ENCODE measurements at regions not wholly inside any gene's neighbourhood (a gene's known extent, or its start where the extent isn't known, plus 50 kb on each side); places are given as distances from the start of the nearest gene placed in this dataset.

GRCh38 chr6:33945931-33946330, 142.1 kb upstream of the MLN start:
- POLR2A ChIA-PET = no interaction called here
- TF ChIP-seq ZBTB33 (IDR thresholded peaks at IDR 0.05; ENCODE audit: extremely low read depth, insufficient replicate concordance, low read length) (no peak), ZFX (IDR thresholded peaks at IDR 0.05) (no peak), REST (IDR thresholded peaks at IDR 0.05; ENCODE audit: low read depth) (no peak), FOSL1 (IDR thresholded peaks at IDR 0.05; ENCODE audit: low read depth) (no peak), JUND (IDR thresholded peaks at IDR 0.05) (no peak), ZNF274 (IDR thresholded peaks at IDR 0.05; ENCODE audit: low read depth, low read length) (no peak)
- Histone ChIP-seq H3K9me2 (ENCODE audit: insufficient read depth) (no peaks in the 10 kb centered on the region), H3K27me3 (ENCODE audit: insufficient read depth, low read length) (peaks cover 4% of the 10 kb centered on the region; the same call in 1 of the 2 replicates), H4K20me1 (ENCODE audit: insufficient read depth) (no peaks in the 10 kb centered on the region), H3K9ac (ENCODE audit: low read length) (no peak overlapping the region), H3K4me2 (ENCODE audit: low read length) (no peak overlapping the region), H3K4me1 (ENCODE audit: control insufficient read depth in 1 of 2, insufficient read depth in 2 of 2, low read length in 2 of 2) (no peaks in the 10 kb centered on the region), H3K36me3 (ENCODE audit: control insufficient read depth in 1 of 2, insufficient read depth in 2 of 2, low read length in 2 of 2) (no peaks in the 10 kb centered on the region), H2AFZ (ENCODE audit: low read depth, low read length, poor library complexity, severe bottlenecking) (no peak overlapping the region), H3K4me3 (replicated peaks in 1 of 2; ENCODE audit: low read depth in 1 of 2, low read length in 2 of 2) (no peak overlapping the region), H3K79me2 (ENCODE audit: insufficient read depth, low read length) (no peaks in the 10 kb centered on the region), H3K9me3 (ENCODE audit: control insufficient read depth in 1 of 2, insufficient read depth in 1 of 2, low read depth in 1 of 2, low read length in 2 of 2) (no peaks in the 10 kb centered on the region), H3K27ac (ENCODE audit: low read depth, low read length) (no peak overlapping the region)
- RAD21 ChIA-PET (ENCODE audit: low non-redundant PET in 1 of 2, low total read pairs in 2 of 2, uncharacterized antibody in 2 of 2, unreplicated experiment in 2 of 2) = no interaction called here
- ATAC-seq = no peak
- no TSS peak for BruUV-seq (replicated peaks)
- CTCF ChIA-PET = no interaction called here
- no peak for DNase-seq (ENCODE audit: low read depth, low spot score)
- intact Hi-C loops (cut with micrococcal nuclease) = no loop called here

All from HCT116 (cell line).